HEK293T (cell line): ENCODE measurements at regions not wholly inside any gene's neighbourhood (a gene's known extent, or its start where the extent isn't known, plus 50 kb on each side); places are given as distances from the start of the nearest gene placed in this dataset.

Experiments
- CTCF ChIA-PET: fragments of 350-600 bp; formaldehyde crosslinking; extraction: SDS; loops from one replicate; lab custom pipeline; 2021; ENCODE audit warnings: antibody characterized with exemption, inconsistent platforms; lab: Yijun Ruan, JAX
- POLR2A ChIA-PET: fragments of 350-600 bp; formaldehyde crosslinking; extraction: SDS; loops from one replicate; lab custom pipeline; 2020; ENCODE audit warnings: antibody characterized with exemption, inconsistent platforms; lab: Yijun Ruan, JAX
- DNase-seq: peaks from one replicate; pipeline ENCODE4 v3.0.0; 2012; ENCODE audit warnings: mixed read lengths; ENCODE audit errors: extremely low spot score
- ARNT ChIP-seq: fragments of 450-650 bp; IDR thresholded peaks from 2 replicates; pipeline ENCODE4 v1.6.1; 2017; ENCODE audit warnings: mild to moderate bottlenecking
- BHLHE40 ChIP-seq: fragments of 450-650 bp; IDR thresholded peaks from 2 replicates; pipeline ENCODE4 v1.6.1; 2016; ENCODE audit warnings: mild to moderate bottlenecking, moderate library complexity, borderline replicate concordance
- CTBP1 ChIP-seq: fragments of 450-650 bp; IDR thresholded peaks from 2 replicates; pipeline ENCODE4 v1.6.1; 2016; ENCODE audit warnings: borderline replicate concordance
- ELF4 ChIP-seq: fragments of 450-650 bp; IDR thresholded peaks from 2 replicates; pipeline ENCODE4 v1.6.1; 2017; ENCODE audit warnings: antibody characterized with exemption
- FOXA1 ChIP-seq: fragments of 450-650 bp; IDR thresholded peaks from 2 replicates; pipeline ENCODE4 v1.6.1; 2016; ENCODE audit warnings: mild to moderate bottlenecking
- FOXK2 ChIP-seq: fragments of 450-650 bp; IDR thresholded peaks from 2 replicates; pipeline ENCODE4 v1.6.1; 2016; ENCODE audit warnings: mild to moderate bottlenecking
- FOXM1 ChIP-seq: fragments of 450-650 bp; IDR thresholded peaks from 2 replicates; pipeline ENCODE4 v1.6.1; 2017; ENCODE audit warnings: mild to moderate bottlenecking, borderline replicate concordance
- HDGF ChIP-seq: fragments of 450-650 bp; IDR thresholded peaks from 2 replicates; pipeline ENCODE4 v1.6.1; 2017; ENCODE audit warnings: antibody characterized with exemption, borderline replicate concordance
- L3MBTL2 ChIP-seq: fragments of 450-650 bp; conservative IDR thresholded peaks from 2 replicates; pipeline ENCODE4 v1.6.1; 2016; ENCODE audit warnings: mild to moderate bottlenecking
- LEF1 ChIP-seq: fragments of 450-650 bp; IDR thresholded peaks from 2 replicates; pipeline ENCODE4 v1.6.1; 2017; ENCODE audit warnings: mild to moderate bottlenecking, borderline replicate concordance
- NFRKB ChIP-seq: fragments of 450-650 bp; IDR thresholded peaks from 2 replicates; pipeline ENCODE4 v1.6.1; 2016; ENCODE audit warnings: mild to moderate bottlenecking, moderate library complexity
- PKNOX1 ChIP-seq: fragments of 450-650 bp; IDR thresholded peaks from 2 replicates; pipeline ENCODE4 v1.6.1; 2016
- SP1 ChIP-seq: fragments of 450-650 bp; IDR thresholded peaks from 2 replicates; pipeline ENCODE4 v1.6.1; 2017
- SUZ12 ChIP-seq: fragments of 450-650 bp; IDR thresholded peaks from 2 replicates; pipeline ENCODE4 v1.6.1; 2016; ENCODE audit warnings: mild to moderate bottlenecking
- TARDBP ChIP-seq: fragments of 450-650 bp; IDR thresholded peaks from 2 replicates; pipeline ENCODE4 v1.6.1; 2016
- ZNF384 ChIP-seq: fragments of 450-650 bp; IDR thresholded peaks from 2 replicates; pipeline ENCODE4 v1.6.1; 2016

- TF ChIP-seq NFRKB (no peak), HDGF (no peak), PKNOX1 (no peak), BHLHE40 (no peak), ELF4 (no peak), FOXA1 (no peak)
- no peak for DNase-seq
- CTCF ChIA-PET, result no interaction called here
- POLR2A ChIA-PET, result no interaction called here
Measured at GRCh38 chr2:172323256-172323655, 104.1 kb upstream of the ITGA6 start.

- no peak for DNase-seq
- CTCF ChIA-PET, result no interaction called here
- no peak for TF ChIP-seq FOXM1
- no peak for TF ChIP-seq NFRKB
- no peak for TF ChIP-seq BHLHE40
- TF ChIP-seq SP1, result no peak
- TF ChIP-seq ELF4, result no peak
- TF ChIP-seq FOXA1, result no peak
- TF ChIP-seq LEF1, result no peak
- TF ChIP-seq SUZ12, result no peak
- TF ChIP-seq CTBP1, result no peak
- TF ChIP-seq HDGF, result no peak
- no peak for TF ChIP-seq TARDBP
- no peak for TF ChIP-seq ARNT
- TF ChIP-seq L3MBTL2, result no peak
- no peak for TF ChIP-seq PKNOX1
- TF ChIP-seq FOXK2, result no peak
- TF ChIP-seq ZNF384, result no peak
- POLR2A ChIA-PET, result no interaction called here
Measured at GRCh38 chr2:172323861-172324597, 103.4 kb upstream of the ITGA6 start.

GRCh38 chr2:172326211-172326509, 101.2 kb upstream of the ITGA6 start:
- TF ChIP-seq PKNOX1 (no peak), ARNT (no peak), LEF1 (no peak), HDGF (no peak), NFRKB (no peak), ELF4 (no peak), FOXA1 (no peak), FOXK2 (no peak), BHLHE40 (no peak), CTBP1 (no peak), SUZ12 (no peak), SP1 (no peak), FOXM1 (no peak), TARDBP (no peak), ZNF384 (no peak), L3MBTL2 (no peak)
- ChIA-PET POLR2A (no interaction called here), CTCF (no interaction called here)
- no peak for DNase-seq

GRCh38 chr2:172328103-172328841, 99.1 kb upstream of the ITGA6 start:
- ChIA-PET POLR2A (no interaction called here), CTCF (no interaction called here)
- no peak for DNase-seq
- TF ChIP-seq SUZ12, result no peak
- no peak for TF ChIP-seq LEF1
- TF ChIP-seq FOXM1, result no peak
- no peak for TF ChIP-seq TARDBP
- TF ChIP-seq BHLHE40, result no peak
- no peak for TF ChIP-seq FOXK2

- POLR2A ChIA-PET, result no interaction called here
- no peak for TF ChIP-seq CTBP1
- no peak for TF ChIP-seq LEF1
- no peak for TF ChIP-seq HDGF
- TF ChIP-seq ZNF384, result no peak
- TF ChIP-seq PKNOX1, result no peak
- TF ChIP-seq FOXM1, result no peak
- TF ChIP-seq TARDBP, result no peak
- no peak for TF ChIP-seq NFRKB
- TF ChIP-seq FOXK2, result no peak
- no peak for TF ChIP-seq SUZ12
- TF ChIP-seq FOXA1, result no peak
- TF ChIP-seq L3MBTL2, result no peak
- no peak for TF ChIP-seq ARNT
- TF ChIP-seq BHLHE40, result no peak
- TF ChIP-seq ELF4, result no peak
- TF ChIP-seq SP1, result no peak
- CTCF ChIA-PET, result no interaction called here
- DNase-seq, result no peak
Measured at GRCh38 chr2:172329416-172329773, 98.0 kb upstream of the ITGA6 start.
